Kasumi-1 (cell line): ENCODE measurements at regions not wholly inside any gene's neighbourhood (a gene's known extent, or its start where the extent isn't known, plus 50 kb on each side); places are given as distances from the start of the nearest gene placed in this dataset.

Source experiments
- DNase-seq, 2 experiments: peaks; one replicate each; lab custom pipeline; 2025; lab: John Stamatoyannopoulos, UW

- no peak for DNase-seq
Measured at GRCh38 chr6:84417260-84417659, 189.8 kb upstream of the CEP162 start.

GRCh38 chr6:84416043-84416657 is 188.7 kb upstream of the CEP162 start:
- no peak for DNase-seq

GRCh38 chr6:84415517-84415916 is 188.1 kb upstream of the CEP162 start:
- no peak for DNase-seq

GRCh38 chr6:84415068-84415467 is 187.6 kb upstream of the CEP162 start:
- DNase-seq, result no peak

- DNase-seq, result no peak
Measured at GRCh38 chr6:84414531-84414930, 187.1 kb upstream of the CEP162 start.

GRCh38 chr6:84411060-84411629 is 183.7 kb upstream of the CEP162 start:
- DNase-seq, result no peak

- no peak for DNase-seq
Measured at GRCh38 chr6:84409911-84410310, 182.5 kb upstream of the CEP162 start.

GRCh38 chr6:84408028-84408427 is 180.6 kb upstream of the CEP162 start:
- no peak for DNase-seq

GRCh38 chr6:84403545-84403944 is 176.1 kb upstream of the CEP162 start:
- no peak for DNase-seq

GRCh38 chr6:84399003-84399402 is 171.6 kb upstream of the CEP162 start:
- DNase-seq, result no peak

GRCh38 chr6:84392261-84392660 is 164.8 kb upstream of the CEP162 start:
- DNase-seq, result no peak

- DNase-seq, result no peak
Measured at GRCh38 chr6:84390851-84391250, 163.4 kb upstream of the CEP162 start.

GRCh38 chr6:84390334-84390733 is 162.9 kb upstream of the CEP162 start:
- no peak for DNase-seq

GRCh38 chr6:84379142-84379541 is 151.7 kb upstream of the CEP162 start:
- no peak for DNase-seq

GRCh38 chr6:84372290-84372689 is 144.8 kb upstream of the CEP162 start:
- DNase-seq, result no peak

GRCh38 chr6:84371681-84372080 is 144.2 kb upstream of the CEP162 start:
- no peak for DNase-seq

- no peak for DNase-seq
Measured at GRCh38 chr6:84362193-84362821, 134.9 kb upstream of the CEP162 start.

- DNase-seq, result no peak
Measured at GRCh38 chr6:84361372-84362192, 134.1 kb upstream of the CEP162 start.

GRCh38 chr6:84360039-84360438 is 132.6 kb upstream of the CEP162 start:
- DNase-seq, result no peak

GRCh38 chr6:84358581-84358980 is 131.1 kb upstream of the CEP162 start:
- DNase-seq, result no peak

GRCh38 chr6:84357631-84358030 is 130.2 kb upstream of the CEP162 start:
- no peak for DNase-seq

GRCh38 chr6:84356907-84357306 is 129.5 kb upstream of the CEP162 start:
- no peak for DNase-seq
